K562 (cell line): ENCODE measurements at regions not wholly inside any gene's neighbourhood (a gene's known extent, or its start where the extent isn't known, plus 50 kb on each side); places are given as distances from the start of the nearest gene placed in this dataset.

Source experiments
- ATAC-seq: fragments of 200-7000 bp; cut with Tn5 transposase; 3 replicates; pipeline ENCODE4 v1.9.1; 2020; ENCODE audit warnings: moderate library complexity
- BruUV-seq: library from RNA; stranded (reverse); fragments of 400-500 nt; replicated peaks from 2 replicates; lab custom pipeline; 2021; lab: Mats Ljungman, UMichigan
- CTCF ChIA-PET: fragments of 300-600 bp; formaldehyde crosslinking; extraction: SDS; loops from one replicate; lab custom pipeline; 2021; ENCODE audit warnings: low intra/inter-chr PET ratio; lab: Yijun Ruan, JAX
- POLR2A ChIA-PET: fragments of 300-600, 350-650 bp; sonication (Branson Sonifier 250); formaldehyde crosslinking; extraction: SDS; loops from one replicate; lab custom pipeline; 2021; ENCODE audit warnings: antibody characterized with exemption, inconsistent platforms; lab: Yijun Ruan, JAX
- DNase-seq, 4 experiments: peaks; one replicate each; pipeline versions ENCODE4 v3.0.0 to v3.0.0-alpha.2; 2011 to 2018; ENCODE audit warnings: low spot score in 3 of 4, mixed read lengths in 3 of 4; ENCODE audit errors: extremely low read depth in 1 of 4
- FAIRE-seq: peaks from 2 replicates; lab custom pipeline; 2011; peaks lifted over from hg19 to GRCh38; lab: Jason Lieb, UNC
- H2AFZ ChIP-seq: 2 replicates; pipeline ENCODE4 v1.6.0; 2011; ENCODE audit warnings: low read depth, low read length, control low read depth, inconsistent platforms
- H3K27ac ChIP-seq: fragments of 200-600 bp; 3 replicates; pipeline ENCODE4 v1.8.0; 2011; ENCODE audit warnings: low read depth, mild to moderate bottlenecking, control low read depth, inconsistent platforms, low read length, moderate library complexity, mixed read lengths; ENCODE audit errors: extremely low read depth
- H3K27me3 ChIP-seq, 2 experiments: fragments of 300-600 bp in 1 of 2; 2 replicates in 1 of 2; 3 replicates in 1 of 2; pipeline versions ENCODE4 v1.6.0 to v1.8.0; 2011; ENCODE audit warnings: inconsistent platforms in 2 of 2, low read length in 2 of 2, mild to moderate bottlenecking in 1 of 2, mixed read lengths in 1 of 2, moderate library complexity in 1 of 2; ENCODE audit not compliant: control insufficient read depth in 2 of 2, insufficient read depth in 2 of 2
- H3K36me3 ChIP-seq: fragments of 300-600 bp; 3 replicates; pipeline ENCODE4 v1.8.0; 2011; ENCODE audit warnings: mild to moderate bottlenecking, low read length, inconsistent platforms; ENCODE audit not compliant: control insufficient read depth, insufficient read depth
- H3K4me1 ChIP-seq, 2 experiments: fragments of 200-600 bp in 1 of 2; replicated peaks in 1 of 2; 2 replicates in 1 of 2; 3 replicates in 1 of 2; pipeline versions ENCODE4 v1.5.1 to v1.8.0; 2011; ENCODE audit warnings: inconsistent platforms in 2 of 2, low read length in 2 of 2, mild to moderate bottlenecking in 1 of 2, mixed read lengths in 1 of 2, moderate library complexity in 1 of 2; ENCODE audit not compliant: control insufficient read depth in 2 of 2, insufficient read depth in 2 of 2
- H3K4me2 ChIP-seq: 2 replicates; pipeline ENCODE4 v1.6.1; 2011; ENCODE audit warnings: low read length, control low read depth, inconsistent platforms, mixed read lengths; ENCODE audit not compliant: insufficient read depth
- H3K4me3 ChIP-seq: fragments of 200-600 bp; sonication (generic), shearing (Covaris generic); 2 replicates; pipeline ENCODE4 v1.5.1; 2016; ENCODE audit warnings: control low read depth, inconsistent platforms
- H3K79me2 ChIP-seq: fragments of 200-600 bp; 3 replicates; pipeline ENCODE4 v1.8.0; 2011; ENCODE audit warnings: low read length, inconsistent platforms; ENCODE audit not compliant: control insufficient read depth, insufficient read depth
- H3K9ac ChIP-seq, 2 experiments: 2 replicates each; pipeline versions ENCODE4 v1.6.0 to v1.6.1; 2011; ENCODE audit warnings: low read depth in 2 of 2, low read length in 2 of 2, control low read depth in 1 of 2, inconsistent platforms in 1 of 2, mild to moderate bottlenecking in 1 of 2, mixed read lengths in 1 of 2; ENCODE audit not compliant: insufficient read depth in 1 of 2
- H3K9me1 ChIP-seq: one replicate; pipeline ENCODE4 v1.6.0; 2011; ENCODE audit warnings: inconsistent platforms, mild to moderate bottlenecking, low read length, moderate library complexity; ENCODE audit not compliant: control insufficient read depth, insufficient read depth
- H3K9me3 ChIP-seq: replicated peaks from 2 replicates; pipeline ENCODE4 v1.5.1; 2011; ENCODE audit warnings: low read depth, low read length, inconsistent platforms; ENCODE audit not compliant: control insufficient read depth, insufficient read depth
- H4K20me1 ChIP-seq: replicated peaks from 2 replicates; pipeline ENCODE4 v1.6.1; 2011; ENCODE audit warnings: low read length, inconsistent platforms, mixed read lengths; ENCODE audit not compliant: control insufficient read depth, insufficient read depth
- CBFB ChIP-seq: sonication (generic); formaldehyde crosslinking; IDR thresholded peaks from 2 replicates; pipeline ENCODE4 v1.4.0; 2020; ENCODE audit warnings: mild to moderate bottlenecking, missing genetic modification reagents
- CEBPG ChIP-seq, 3 experiments: fragments of 200-800 bp in 1 of 3; sonication (Bioruptor generic) in 1 of 3; sonication (generic) in 1 of 3; formaldehyde crosslinking in 1 of 3; IDR thresholded peaks in 2 of 3; conservative IDR thresholded peaks in 1 of 3; 2 replicates each; pipeline versions ENCODE4 v1.6.1 to v1.8.0; 2016 to 2022; ENCODE audit warnings: missing compliant biosample characterization in 2 of 3, missing genetic modification characterization in 2 of 3, mild to moderate bottlenecking in 1 of 3, missing genetic modification reagents in 1 of 3
- FOS ChIP-seq: IDR thresholded peaks from 3 replicates; pipeline ENCODE4 v1.6.1; 2011; ENCODE audit not compliant: insufficient read length; ENCODE audit errors: extremely low read depth
- HEY1 ChIP-seq: fragments of 250-450 bp; sonication (Bioruptor Pico); IDR thresholded peaks from 2 replicates; pipeline ENCODE4 v1.5.0; 2020; ENCODE audit warnings: mild to moderate bottlenecking, moderate library complexity, borderline replicate concordance
- KLF16 ChIP-seq: IDR thresholded peaks from 2 replicates; pipeline ENCODE4 v1.6.1; 2016; ENCODE audit warnings: antibody characterized with exemption
- L3MBTL2 ChIP-seq: fragments of 450-650 bp; IDR thresholded peaks from 2 replicates; pipeline ENCODE4 v1.6.1; 2016; ENCODE audit warnings: mild to moderate bottlenecking, moderate library complexity
- NEUROD1 ChIP-seq: fragments of 150-350 bp; IDR thresholded peaks from 2 replicates; pipeline ENCODE4 v1.6.1; 2014; ENCODE audit warnings: borderline replicate concordance, low read length, low read depth; ENCODE audit not compliant: partially characterized antibody
- SLC30A9 ChIP-seq: fragments of 250-450 bp; sonication (Bioruptor Pico); IDR thresholded peaks from 2 replicates; pipeline ENCODE4 v1.8.0; 2022; ENCODE audit warnings: mild to moderate bottlenecking, moderate library complexity
- SREBF2 ChIP-seq: sonication (generic); formaldehyde crosslinking; IDR thresholded peaks from 2 replicates; pipeline ENCODE4 v1.4.0; 2020; ENCODE audit warnings: mild to moderate bottlenecking, missing genetic modification reagents
- ZKSCAN3 ChIP-seq: fragments of 250-450 bp; sonication (Bioruptor Pico); IDR thresholded peaks from 2 replicates; pipeline ENCODE4 v1.4.0; 2020
- ZNF436 ChIP-seq: fragments of 250-450, 450-650 bp; sonication (Bioruptor Pico); formaldehyde crosslinking; IDR thresholded peaks from 2 replicates; pipeline ENCODE4 v1.7.0; 2020; ENCODE audit warnings: mild to moderate bottlenecking
- ZNF655 ChIP-seq: fragments of 250-450 bp; sonication (Bioruptor Pico); IDR thresholded peaks from 2 replicates; pipeline ENCODE4 v1.5.0; 2021
- WGBS: fragments of 100-300 bp; shearing (Covaris generic); methylation state at CpG from one replicate; pipeline ENCODE4 v1.1.6; 2016; ENCODE audit warnings: low coverage, mixed read lengths; ENCODE audit not compliant: insufficient coverage; ENCODE audit errors: missing lambda C conversion rate; 5-methylcytosine and 5-hydroxymethylcytosine counted together
- in situ Hi-C: fragments of 300-500 bp; cut with MboI; formaldehyde crosslinking; loops from 4 replicates; pipeline ENCODE4 v1.15.0; 2018; ENCODE audit warnings: inconsistent platforms, mixed read lengths
- intact Hi-C: fragments of 100-400 bp; cut with micrococcal nuclease; formaldehyde crosslinking; loops from 2 replicates; pipeline ENCODE4 v1.14.2; 2022

- no peak for TF ChIP-seq SLC30A9 (CRISPR knock-in tag)
- no peak for TF ChIP-seq FOS
- TF ChIP-seq CBFB (CRISPR knock-in tag), result no peak
- TF ChIP-seq L3MBTL2, result peak; percentile 14; the same call in 1 of the 2 replicates
- no peak for TF ChIP-seq NEUROD1
These were observed 58.4 kb upstream of the FZD8 start (continued) for GRCh38 chr10:35700487-35700882.

- no peak for DNase-seq
- CTCF ChIA-PET, result no interaction called here
- TF ChIP-seq ZKSCAN3, result no peak
- no peak for TF ChIP-seq KLF16
- no peak for TF ChIP-seq ZNF436
- no peak for TF ChIP-seq CEBPG (CRISPR knock-in tag; IDR thresholded peaks at IDR 0.05)
- TF ChIP-seq CEBPG (tag; conservative IDR thresholded peaks at IDR 0.05 in 1 of 2, IDR thresholded peaks at IDR 0.05 in 1 of 2), result no peak
- TF ChIP-seq HEY1, result no peak
- TF ChIP-seq SREBF2 (CRISPR knock-in tag), result no peak
- no peak for TF ChIP-seq ZNF655 (CRISPR knock-in tag)
- Histone ChIP-seq H4K20me1 (no peaks in the 10 kb centered on the region), H3K79me2 (no peaks in the 10 kb centered on the region), H3K9ac (no peak overlapping the region), H3K27ac (no peak overlapping the region), H3K27me3 (peaks cover 0 to 9% of the 10 kb centered on the region in 2 experiments; a peak in 1 of 5 replicates), H3K4me3 (no peak overlapping the region), H3K4me2 (no peak overlapping the region), H3K36me3 (no peaks in the 10 kb centered on the region), H3K9me1 (no peaks in the 10 kb centered on the region), H3K4me1 (no peaks in the 10 kb centered on the region), H3K9me3 (no peaks in the 10 kb centered on the region), H2AFZ (peak overlapping the region; percentile 64)
- intact Hi-C loops, result loop anchor here (10.0 kb wide), 1 partner anchor 65 kb away; no protein-coding TSS in a partner anchor
- POLR2A ChIA-PET, result no interaction called here
- FAIRE-seq, result no peak
- 3% methylated on average over 5 of the region's 5 CpGs for WGBS
- in situ Hi-C loops, result no loop called here
- no TSS peak for BruUV-seq
- no peak for ATAC-seq
These were observed 57.9 kb upstream of the FZD8 start for GRCh38 chr10:35699848-35700486.
